GM12878 (cell line): ENCODE measurements at regions not wholly inside any gene's neighbourhood (a gene's known extent, or its start where the extent isn't known, plus 50 kb on each side); places are given as distances from the start of the nearest gene placed in this dataset.
"Not testable (repeated sequence)": the region's sequence is repeated elsewhere in the genome, so short reads cannot be mapped to it uniquely, and the experiment has no call there.

Experiments used
- ATAC-seq: fragments of 200-7000 bp; cut with Tn5 transposase; 3 replicates; pipeline ENCODE4 v1.9.1; 2020; ENCODE audit warnings: mild to moderate bottlenecking, moderate library complexity
- BruUV-seq: library from RNA; stranded (reverse); fragments of 400-500 nt; replicated peaks from 2 replicates; lab custom pipeline; 2021; lab: Mats Ljungman, UMichigan
- CTCF ChIA-PET: fragments of 300-600 bp; sonication (Branson Sonifier 250); formaldehyde crosslinking; extraction: SDS; loops from one replicate; lab custom pipeline; 2021; ENCODE audit warnings: inconsistent platforms; lab: Yijun Ruan, JAX
- POLR2A ChIA-PET: fragments of 350-600 bp; formaldehyde crosslinking; extraction: SDS; loops from one replicate; lab custom pipeline; 2021; ENCODE audit warnings: inconsistent platforms; lab: Charles Lee
- RAD21 ChIA-PET: fragments of 300-600 bp; sonication (Branson Sonifier 250); formaldehyde crosslinking; loops from one replicate; lab custom pipeline; 2023; ENCODE audit warnings: antibody characterized with exemption; ENCODE audit not compliant: unreplicated experiment; lab: Charles Lee
- SMC1A ChIA-PET: fragments of 300-600 bp; sonication (Branson Sonifier 250); formaldehyde crosslinking; loops from one replicate; lab custom pipeline; 2023; ENCODE audit not compliant: unreplicated experiment, uncharacterized antibody; lab: Charles Lee
- DNase-seq: peaks from one replicate; pipeline ENCODE4 v3.0.0-alpha.2; 2011; ENCODE audit warnings: low read depth, low spot score
- FAIRE-seq: peaks from 3 replicates; lab custom pipeline; 2011; peaks lifted over from hg19 to GRCh38; lab: Jason Lieb, UNC
- H2AFZ ChIP-seq: 2 replicates; pipeline ENCODE4 v1.6.0; 2011; ENCODE audit warnings: low read depth, low read length, control low read depth; ENCODE audit not compliant: control insufficient read depth
- H3K27ac ChIP-seq: 2 replicates; pipeline ENCODE4 v1.5.1; 2011; ENCODE audit warnings: control low read depth; ENCODE audit not compliant: control insufficient read depth, insufficient read depth
- H3K27me3 ChIP-seq, 2 experiments: replicated peaks in 1 of 2; 2 replicates each; pipeline versions ENCODE4 v1.6.0 to v1.6.1; 2011; ENCODE audit warnings: low read length in 1 of 2; ENCODE audit not compliant: control insufficient read depth in 2 of 2, insufficient read depth in 2 of 2
- H3K36me3 ChIP-seq, 2 experiments: 2 replicates each; pipeline ENCODE4 v1.5.1; 2011; ENCODE audit warnings: low read length in 1 of 2; ENCODE audit not compliant: control insufficient read depth in 2 of 2, insufficient read depth in 2 of 2
- H3K4me1 ChIP-seq: 2 replicates; pipeline ENCODE4 v1.6.1; 2011; ENCODE audit warnings: mild to moderate bottlenecking, low read length, moderate library complexity, mixed read lengths; ENCODE audit not compliant: control insufficient read depth, insufficient read depth
- H3K4me2 ChIP-seq: 2 replicates; pipeline ENCODE4 v1.6.0; 2011; ENCODE audit warnings: control low read depth; ENCODE audit not compliant: control insufficient read depth, insufficient read depth
- H3K4me3 ChIP-seq: fragments of 200-600 bp; sonication (generic); 2 replicates; pipeline ENCODE4 v1.5.1; 2016
- H3K79me2 ChIP-seq: 2 replicates; pipeline ENCODE4 v1.6.0; 2011; ENCODE audit warnings: low read length; ENCODE audit not compliant: control insufficient read depth, insufficient read depth
- H3K9ac ChIP-seq: 2 replicates; pipeline ENCODE4 v1.8.0; 2011; ENCODE audit warnings: low read length, control low read depth, mixed read lengths; ENCODE audit not compliant: control insufficient read depth, insufficient read depth
- H3K9me3 ChIP-seq: replicated peaks from 3 replicates; pipeline ENCODE4 v1.5.1; 2011; ENCODE audit warnings: mild to moderate bottlenecking, low read length; ENCODE audit not compliant: control insufficient read depth, insufficient read depth
- H4K20me1 ChIP-seq: 2 replicates; pipeline ENCODE4 v1.6.0; 2011; ENCODE audit not compliant: control insufficient read depth, insufficient read depth
- ETV6 ChIP-seq, 2 experiments: fragments of 450-650 bp in 1 of 2; IDR thresholded peaks in 1 of 2; conservative IDR thresholded peaks in 1 of 2; 2 replicates each; pipeline ENCODE4 v1.6.1; 2014; ENCODE audit warnings: antibody characterized with exemption in 1 of 2, borderline replicate concordance in 1 of 2, low read depth in 1 of 2, mild to moderate bottlenecking in 1 of 2, moderate library complexity in 1 of 2
- HDAC2 ChIP-seq: fragments of 200-600 bp; sonication (generic); IDR thresholded peaks from 2 replicates; pipeline ENCODE4 v1.6.1; 2017
- NFIC ChIP-seq: IDR thresholded peaks from 2 replicates; pipeline ENCODE4 v1.6.1; 2012; ENCODE audit warnings: low read depth, mild to moderate bottlenecking, inconsistent platforms, low read length, moderate library complexity
- PML ChIP-seq: IDR thresholded peaks from 2 replicates; pipeline ENCODE4 v1.6.1; 2012; ENCODE audit warnings: low read length, inconsistent platforms
- WGBS: methylation state at CpG from one replicate; pipeline ENCODE4 v1.1.6; 2016; ENCODE audit warnings: low lambda C conversion rate; ENCODE audit not compliant: insufficient replicate concordance, insufficient coverage; ENCODE audit errors: missing lambda C conversion rate; 5-methylcytosine and 5-hydroxymethylcytosine counted together
- in situ Hi-C: fragments of 300-500 bp; cut with MboI; formaldehyde crosslinking; loops from 9 replicates; pipeline ENCODE4 v1.14.3; 2018; ENCODE audit warnings: mixed read lengths
- intact Hi-C: fragments of 100-400 bp; cut with micrococcal nuclease; formaldehyde crosslinking; loops from one replicate; pipeline ENCODE4 v1.14.2; 2022; ENCODE audit not compliant: unreplicated experiment
- TF ChIP-seq, protein P1 (sequence below): fragments of 450-650 bp; IDR thresholded peaks from 2 replicates; pipeline ENCODE4 v1.6.1; 2018; ENCODE audit warnings: borderline replicate concordance, mild to moderate bottlenecking; ENCODE audit not compliant: partially characterized antibody

DNA sequence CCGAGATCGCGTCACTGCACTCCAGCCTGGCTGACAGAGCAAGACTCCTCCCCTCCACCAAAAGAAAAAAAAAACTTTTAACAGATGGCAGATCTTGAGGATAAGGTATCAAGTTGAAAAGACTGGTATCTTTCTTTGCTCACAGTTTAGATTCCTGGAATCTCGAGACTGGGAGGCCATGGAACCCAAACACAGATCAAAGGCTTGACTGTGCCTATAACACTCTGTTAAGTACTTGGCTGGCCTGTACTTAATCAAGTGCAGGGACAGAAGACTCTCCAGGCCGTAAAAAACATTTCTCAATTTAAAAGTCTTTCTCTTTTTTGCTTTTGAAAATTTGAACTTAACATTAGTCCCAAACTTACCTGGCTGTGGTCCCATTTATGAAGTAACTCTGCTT is 107.1 kb upstream of the ZNF516 start:
- in situ Hi-C loops (no loop called here), intact Hi-C loops (no loop called here)
- no TSS peak for BruUV-seq
- H3K4me3 ChIP-seq = no peak overlapping the region
- H3K36me3 ChIP-seq = no peaks in the 10 kb centered on the region
- FAIRE-seq (no peak), ATAC-seq (no peak), DNase-seq (no peak)
- ChIA-PET RAD21 (no interaction called here), CTCF (no interaction called here), POLR2A (no interaction called here), SMC1A (no interaction called here)
- H4K20me1 ChIP-seq = no peaks in the 10 kb centered on the region
- H3K9ac ChIP-seq = no peak overlapping the region
- no peaks in the 10 kb centered on the region for H3K9me3 ChIP-seq
- H3K27ac ChIP-seq = no peak overlapping the region
- WGBS = 75% methylated on average over 5 of the region's 5 CpGs
- no peak for TF ChIP-seq HDAC2
- no peak for TF ChIP-seq NFIC
- no peak for TF ChIP-seq ETV6 (conservative IDR thresholded peaks at IDR 0.05 in 1 of 2, IDR thresholded peaks at IDR 0.05 in 1 of 2; ENCODE audit: borderline replicate concordance in 1 of 2, low read depth in 1 of 2)
- no peak for TF ChIP-seq PML
- TF ChIP-seq, protein P1, sequence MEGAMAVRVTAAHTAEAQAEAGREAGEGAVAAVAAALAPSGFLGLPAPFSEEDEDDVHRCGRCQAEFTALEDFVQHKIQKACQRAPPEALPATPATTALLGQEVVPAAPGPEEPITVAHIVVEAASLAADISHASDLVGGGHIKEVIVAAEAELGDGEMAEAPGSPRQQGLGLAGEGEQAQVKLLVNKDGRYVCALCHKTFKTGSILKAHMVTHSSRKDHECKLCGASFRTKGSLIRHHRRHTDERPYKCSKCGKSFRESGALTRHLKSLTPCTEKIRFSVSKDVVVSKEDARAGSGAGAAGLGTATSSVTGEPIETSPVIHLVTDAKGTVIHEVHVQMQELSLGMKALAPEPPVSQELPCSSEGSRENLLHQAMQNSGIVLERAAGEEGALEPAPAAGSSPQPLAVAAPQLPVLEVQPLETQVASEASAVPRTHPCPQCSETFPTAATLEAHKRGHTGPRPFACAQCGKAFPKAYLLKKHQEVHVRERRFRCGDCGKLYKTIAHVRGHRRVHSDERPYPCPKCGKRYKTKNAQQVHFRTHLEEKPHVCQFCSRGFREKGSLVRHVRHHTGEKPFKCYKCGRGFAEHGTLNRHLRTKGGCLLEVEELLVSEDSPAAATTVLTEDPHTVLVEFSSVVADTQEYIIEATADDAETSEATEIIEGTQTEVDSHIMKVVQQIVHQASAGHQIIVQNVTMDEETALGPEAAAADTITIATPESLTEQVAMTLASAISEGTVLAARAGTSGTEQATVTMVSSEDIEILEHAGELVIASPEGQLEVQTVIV = no peak
- no peaks in the 10 kb centered on the region for H3K79me2 ChIP-seq
- H3K4me2 ChIP-seq = no peak overlapping the region
- no peaks in the 10 kb centered on the region for H3K4me1 ChIP-seq
- no peaks in the 10 kb centered on the region for H3K27me3 ChIP-seq
- no peak overlapping the region for H2AFZ ChIP-seq

DNA sequence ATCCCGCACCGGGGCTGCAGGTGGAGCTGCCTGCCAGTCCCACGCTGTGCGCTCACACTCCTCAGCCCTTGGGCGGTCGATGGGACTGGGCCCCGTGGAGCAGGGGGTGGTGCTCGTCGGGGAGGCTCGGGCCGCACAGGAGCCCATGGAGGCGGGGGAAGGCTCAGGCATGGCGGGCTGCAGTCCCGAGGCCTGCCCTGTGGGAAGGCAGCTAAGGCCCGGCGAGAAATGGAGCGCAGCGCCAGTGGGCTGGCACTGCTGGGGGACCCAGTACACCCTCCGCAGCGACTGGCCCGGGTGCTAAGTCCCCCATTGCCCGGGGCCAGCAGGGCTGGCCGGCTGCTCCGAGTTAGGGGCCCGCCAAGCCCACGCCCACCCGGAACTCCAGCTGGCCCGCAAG is 105.0 kb upstream of the ZNF516 start:
- 65% methylated on average over 21 of the region's 28 CpGs for WGBS
- in situ Hi-C loops, H3K9me3 ChIP-seq, H3K4me3 ChIP-seq, H3K27ac ChIP-seq, intact Hi-C loops, CTCF ChIA-PET, H3K27me3 ChIP-seq, H3K36me3 ChIP-seq, H4K20me1 ChIP-seq, DNase-seq, H3K9ac ChIP-seq, H3K79me2 ChIP-seq, H3K4me1 ChIP-seq, POLR2A ChIA-PET, H3K4me2 ChIP-seq, ATAC-seq, BruUV-seq, SMC1A ChIA-PET, RAD21 ChIA-PET, H2AFZ ChIP-seq, FAIRE-seq: not testable (repeated sequence)
